GM18873 (cell line): ENCODE measurements at regions not wholly inside any gene's neighbourhood (a gene's known extent, or its start where the extent isn't known, plus 50 kb on each side); places are given as distances from the start of the nearest gene placed in this dataset.
A peak's percentile ranks its signal among the peaks of the same experiment; 100 is the strongest.
"Not testable (repeated sequence)": the region's sequence is repeated elsewhere in the genome, so short reads cannot be mapped to it uniquely, and the experiment has no call there.

Experiments
- ATAC-seq: cut with Tn5 transposase; IDR thresholded peaks from one replicate; pipeline ENCODE4 v1.9.1; 2021; ENCODE audit warnings: mild to moderate bottlenecking, moderate library complexity, moderate number of reproducible peaks; ENCODE audit not compliant: unreplicated experiment, low FRiP score

- not testable (repeated sequence) for ATAC-seq
Measured at GRCh38 chr1:761791-762190, 75.3 kb upstream of the OR4F16 start.

DNA sequence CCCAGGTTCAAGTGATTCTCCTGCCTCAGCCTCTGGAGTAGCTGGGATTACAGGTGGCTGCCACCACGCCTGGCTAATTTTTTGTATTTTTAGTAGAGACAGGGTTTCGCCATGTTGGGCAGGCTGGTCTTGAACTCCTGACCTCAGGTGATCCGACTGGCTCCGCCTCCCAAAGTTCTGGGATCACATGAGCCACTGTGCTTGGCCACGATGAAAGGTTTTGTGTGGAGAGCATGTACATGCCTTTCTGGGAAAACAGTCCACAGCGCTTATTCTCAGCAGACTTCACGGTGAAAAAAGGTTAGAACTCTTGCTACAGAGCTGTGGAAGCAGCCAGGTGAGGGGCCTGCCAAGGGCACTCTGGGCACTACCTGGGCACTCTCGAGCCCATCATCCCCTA is 85.0 kb upstream of the OR4F16 start:
- not testable (repeated sequence) for ATAC-seq

- ATAC-seq: not testable (repeated sequence)
Measured at GRCh38 chr1:777480-778180, 91.2 kb upstream of the OR4F16 start.

GRCh38 chr1:778451-779278 is 92.2 kb upstream of the OR4F16 start:
- peak; percentile 99 for ATAC-seq

DNA sequence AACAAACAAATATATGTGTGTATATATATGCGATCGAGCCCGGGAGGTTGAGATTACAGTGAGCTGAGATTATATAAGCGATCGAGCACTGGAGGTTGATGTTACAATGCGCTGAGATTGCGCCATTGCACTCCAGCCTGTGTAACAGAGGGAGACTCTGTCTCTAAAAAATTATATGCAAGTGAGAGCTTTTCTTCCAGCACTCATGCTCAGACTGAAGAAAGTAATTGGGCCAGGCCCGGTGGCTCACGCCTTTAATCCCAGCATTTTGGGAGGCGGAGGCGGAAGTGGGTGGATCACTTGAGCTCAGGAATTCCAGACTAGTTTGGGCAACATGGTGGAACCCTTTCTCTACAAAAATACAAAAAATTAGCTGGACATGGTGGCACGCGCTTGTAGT is 93.2 kb upstream of the OR4F16 start:
- not testable (repeated sequence) for ATAC-seq

- ATAC-seq: no peak
Measured at GRCh38 chr1:788835-789234, 102.4 kb upstream of the OR4F16 start.

GRCh38 chr1:789606-790005 is 103.2 kb upstream of the OR4F16 start:
- not testable (repeated sequence) for ATAC-seq

GRCh38 chr1:790388-790930 is 104.0 kb upstream of the OR4F16 start:
- ATAC-seq: not testable (repeated sequence)

DNA sequence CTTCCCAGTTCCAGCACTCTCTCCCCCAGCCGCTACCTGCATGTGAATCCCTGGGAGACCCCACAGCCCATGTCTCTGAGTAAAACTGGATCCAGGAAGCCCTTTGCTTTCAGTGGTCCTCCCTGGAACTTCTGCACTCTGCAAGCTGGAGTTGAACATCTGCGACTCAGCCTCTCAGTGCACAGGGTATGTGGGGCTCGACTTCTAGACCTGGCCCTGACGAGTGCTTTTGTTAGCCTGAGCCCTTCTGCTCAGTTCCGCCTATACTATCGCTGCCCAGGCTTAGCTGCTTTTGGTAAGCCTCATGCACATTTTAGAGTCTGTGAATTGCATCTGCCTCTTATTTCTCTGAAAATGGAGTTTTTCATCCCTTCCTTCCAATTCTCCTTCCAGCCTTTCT is 107.9 kb upstream of the OR4F16 start:
- ATAC-seq: not testable (repeated sequence)

GRCh38 chr1:794918-795584 is 108.6 kb upstream of the OR4F16 start:
- ATAC-seq: not testable (repeated sequence)

DNA sequence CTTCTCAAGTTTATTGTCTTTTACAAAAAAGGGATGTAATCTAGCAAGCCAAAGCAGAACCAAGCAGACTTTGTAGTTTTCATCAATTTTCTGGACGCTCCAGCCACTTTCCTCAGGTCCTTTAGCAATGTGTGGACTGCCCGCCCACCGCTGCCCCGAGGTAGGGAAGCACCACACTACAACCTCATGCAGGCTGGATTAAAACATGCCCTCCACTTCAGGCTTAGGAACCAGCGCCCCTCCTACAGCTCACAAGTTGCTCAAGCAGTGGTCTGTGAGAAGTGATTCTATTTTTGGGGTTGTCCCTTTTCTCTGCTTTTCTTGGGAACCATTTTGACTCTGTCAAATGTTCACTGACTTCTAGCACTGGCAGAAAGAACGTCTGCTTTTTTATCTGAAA is 111.2 kb upstream of the OR4F16 start:
- ATAC-seq: not testable (repeated sequence)

- not testable (repeated sequence) for ATAC-seq
Measured at GRCh38 chr1:800397-800796, 113.9 kb upstream of the OR4F16 start.

DNA sequence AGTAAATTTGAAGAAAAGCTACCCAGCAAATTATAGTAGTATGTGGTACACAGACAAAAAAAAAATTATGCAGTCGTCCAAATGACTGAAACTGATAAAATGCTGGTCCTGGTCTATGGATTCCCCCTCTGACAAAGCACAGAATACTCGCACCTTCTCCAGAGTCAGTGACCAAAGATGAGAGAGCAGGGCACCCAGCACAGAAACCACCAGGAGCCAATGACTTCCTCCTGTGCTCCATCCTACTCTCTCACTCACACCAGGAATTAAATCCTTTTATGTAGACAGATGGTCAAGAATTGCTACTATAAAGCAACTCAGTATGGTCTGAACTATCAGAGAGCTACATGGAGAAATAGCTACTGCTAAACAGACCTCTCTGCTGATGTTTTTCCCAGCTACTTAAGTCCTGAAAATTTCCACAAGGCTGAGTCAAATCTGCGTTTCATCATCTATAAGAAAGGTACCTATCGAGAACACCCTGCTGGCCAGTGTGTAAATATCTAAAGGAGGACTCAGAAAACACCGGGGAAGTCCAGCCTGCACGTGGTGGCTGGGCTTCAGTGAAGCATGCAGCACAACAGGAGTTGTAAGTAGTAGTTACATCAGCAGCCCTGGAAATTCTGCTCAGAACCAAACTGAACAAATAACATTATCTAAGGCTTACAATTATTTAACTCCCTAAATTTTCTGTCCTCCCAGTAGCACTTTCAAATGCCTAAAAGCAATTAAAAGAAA is 118.1 kb upstream of the OR4F16 start:
- not testable (repeated sequence) for ATAC-seq

DNA sequence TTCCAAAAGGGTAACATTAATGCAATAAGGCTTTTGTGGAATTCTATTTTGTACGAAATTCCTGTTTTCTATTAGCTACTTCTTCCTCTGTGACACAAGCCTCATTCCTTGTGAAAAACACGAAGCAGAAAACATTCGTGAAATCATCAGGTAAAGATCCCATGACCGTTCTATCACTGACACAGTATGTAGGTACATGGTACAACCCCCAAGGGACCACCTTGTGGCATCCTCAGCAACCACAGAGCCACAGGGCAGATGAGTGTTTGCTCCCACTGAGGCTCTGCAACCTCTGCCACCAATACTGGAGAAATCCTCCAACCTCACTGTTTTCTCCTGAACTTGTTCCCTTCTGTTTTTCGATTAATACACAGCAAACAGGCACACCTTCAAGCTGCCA is 118.4 kb upstream of the SAMD11 start:
- not testable (repeated sequence) for ATAC-seq

DNA sequence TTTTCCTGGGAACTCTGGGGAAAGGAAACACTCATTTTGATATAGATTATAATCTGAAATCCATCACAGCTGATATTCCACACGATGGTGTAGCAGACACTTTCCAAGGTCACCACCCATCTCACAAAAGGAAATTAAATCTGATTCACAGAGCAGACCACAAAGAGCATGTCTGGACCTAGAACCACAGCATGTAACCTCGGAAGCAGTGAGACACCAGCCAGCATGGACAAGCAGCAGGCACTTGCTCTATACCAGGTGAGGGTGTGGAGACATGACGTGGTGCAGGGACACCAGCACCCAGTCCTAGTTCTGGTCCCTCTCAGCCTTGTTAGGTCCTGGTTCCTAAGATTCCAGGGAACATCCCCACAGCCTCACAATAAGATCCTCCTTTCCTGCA is 116.7 kb upstream of the SAMD11 start:
- ATAC-seq: not testable (repeated sequence)

- not testable (repeated sequence) for ATAC-seq
Measured at GRCh38 chr1:807699-808390, 115.9 kb upstream of the SAMD11 start.

GRCh38 chr1:810949-811348 is 112.8 kb upstream of the SAMD11 start:
- not testable (repeated sequence) for ATAC-seq

- ATAC-seq: not testable (repeated sequence)
Measured at GRCh38 chr1:812535-813127, 111.1 kb upstream of the SAMD11 start.

DNA sequence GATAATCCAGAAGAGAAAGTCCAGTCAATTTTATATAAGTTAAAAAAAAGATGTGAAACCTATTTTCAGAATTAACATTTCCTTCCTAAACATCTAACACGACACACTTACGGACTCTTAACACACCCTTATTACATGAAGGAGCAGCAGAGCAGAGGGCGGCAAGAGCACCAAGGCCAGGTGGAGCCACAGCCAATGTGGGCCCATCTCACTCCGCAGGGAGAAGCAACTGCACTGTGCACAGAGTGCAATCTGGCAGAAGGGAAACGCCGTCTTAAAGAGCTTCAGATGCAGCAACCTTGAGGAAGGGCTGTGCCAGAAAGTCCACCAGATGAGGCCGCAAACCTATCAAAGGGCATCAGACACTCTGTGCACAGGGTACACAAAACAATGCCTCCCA is 109.2 kb upstream of the SAMD11 start:
- not testable (repeated sequence) for ATAC-seq
